ENCODE measurements at regions not wholly inside any gene's neighbourhood (a gene's known extent, or its start where the extent isn't known, plus 50 kb on each side); places are given as distances from the start of the nearest gene placed in this dataset.

- Histone ChIP-seq H3K4me1 (no peaks in the 10 kb centered on the region), H3K27me3 (replicated peaks in 1 of 7) (no peaks in the 10 kb centered on the region), H3K9me3 (peaks cover 0 to 29% (median 11%) of the 10 kb centered on the region in 8 donors), H3K36me3 (no peaks in the 10 kb centered on the region), H3K27ac (no peak overlapping the region), H3K4me3 (no peak overlapping the region)
- intact Hi-C loops (cut with DNase I; ENCODE audit: low total_unique reads): no loop called here
- no peak for DNase-seq
- no peak for TF ChIP-seq POLR2A (IDR thresholded peaks at IDR 0.05)
- TF ChIP-seq POLR2AphosphoS5 (IDR thresholded peaks at IDR 0.05): no peak
- TF ChIP-seq CTCF (IDR thresholded peaks at IDR 0.05 in 8 of 11, conservative IDR thresholded peaks at IDR 0.05 in 3 of 11): no peak
- WGBS, 5 donors: 90 to 99% (median 94%) methylated on average over 2 of the region's 2 CpGs
Measured at GRCh38 chr5:143685246-143685815, 126.6 kb upstream of the HMHB1 start.

- intact Hi-C loops (cut with DNase I; ENCODE audit: low total_unique reads): no loop called here
- Histone ChIP-seq H3K4me3 (no peak overlapping the region), H3K9me3 (peaks cover 0 to 10% (median 0%) of the 10 kb centered on the region in 8 donors), H3K27me3 (replicated peaks in 1 of 7) (no peaks in the 10 kb centered on the region), H3K36me3 (no peaks in the 10 kb centered on the region), H3K4me1 (no peaks in the 10 kb centered on the region), H3K27ac (no peak overlapping the region)
- DNase-seq: no peak
- WGBS, 5 donors: 85 to 97% (median 92%) methylated on average over 1 of the region's 1 CpG
- no peak for TF ChIP-seq POLR2AphosphoS5 (IDR thresholded peaks at IDR 0.05)
- TF ChIP-seq POLR2A (IDR thresholded peaks at IDR 0.05): no peak
- no peak for TF ChIP-seq CTCF (IDR thresholded peaks at IDR 0.05 in 8 of 11, conservative IDR thresholded peaks at IDR 0.05 in 3 of 11)
Measured at GRCh38 chr5:143683459-143683858, 128.5 kb upstream of the HMHB1 start.

- no peak overlapping the region for H3K4me3 ChIP-seq
- H3K9me3 ChIP-seq: peaks cover 0 to 5% (median 0%) of the 10 kb centered on the region in 8 donors
- H3K36me3 ChIP-seq: no peaks in the 10 kb centered on the region
- WGBS, 5 donors: 65 to 96% (median 81%) methylated on average over 3 of the region's 3 CpGs
- no peaks in the 10 kb centered on the region for H3K27me3 ChIP-seq (replicated peaks in 1 of 7)
- intact Hi-C loops (cut with DNase I; ENCODE audit: low total_unique reads): no loop called here
- no peak for DNase-seq
- no peak overlapping the region for H3K27ac ChIP-seq
- no peak for TF ChIP-seq POLR2AphosphoS5 (IDR thresholded peaks at IDR 0.05)
- TF ChIP-seq CTCF (IDR thresholded peaks at IDR 0.05 in 8 of 11, conservative IDR thresholded peaks at IDR 0.05 in 3 of 11): no peak
- no peak for TF ChIP-seq POLR2A (IDR thresholded peaks at IDR 0.05)
- H3K4me1 ChIP-seq: no peaks in the 10 kb centered on the region
Measured at GRCh38 chr5:143682929-143683386, 129.0 kb upstream of the HMHB1 start.

- DNase-seq: no peak
- Histone ChIP-seq H3K27ac (no peak overlapping the region), H3K4me3 (no peak overlapping the region), H3K9me3 (no peaks in the 10 kb centered on the region), H3K4me1 (no peaks in the 10 kb centered on the region), H3K27me3 (replicated peaks in 1 of 7) (no peaks in the 10 kb centered on the region), H3K36me3 (no peaks in the 10 kb centered on the region)
- TF ChIP-seq POLR2AphosphoS5 (IDR thresholded peaks at IDR 0.05) (no peak), POLR2A (IDR thresholded peaks at IDR 0.05) (no peak), CTCF (IDR thresholded peaks at IDR 0.05 in 8 of 11, conservative IDR thresholded peaks at IDR 0.05 in 3 of 11) (no peak)
- 81 to 93% (median 84%) methylated on average over 2 of the region's 2 CpGs for whole genome bisulfite sequencing, 5 donors
- intact Hi-C loops (cut with DNase I; ENCODE audit: low total_unique reads): no loop called here
Measured at GRCh38 chr5:143682246-143682905, 129.6 kb upstream of the HMHB1 start.

Data from spleen (tissue), 11 donors.